ENCODE measurements at regions not wholly inside any gene's neighbourhood (a gene's known extent, or its start where the extent isn't known, plus 50 kb on each side); places are given as distances from the start of the nearest gene placed in this dataset.
"Not testable (repeated sequence)": the region's sequence is repeated elsewhere in the genome, so short reads cannot be mapped to it uniquely, and the experiment has no call there.

DNA sequence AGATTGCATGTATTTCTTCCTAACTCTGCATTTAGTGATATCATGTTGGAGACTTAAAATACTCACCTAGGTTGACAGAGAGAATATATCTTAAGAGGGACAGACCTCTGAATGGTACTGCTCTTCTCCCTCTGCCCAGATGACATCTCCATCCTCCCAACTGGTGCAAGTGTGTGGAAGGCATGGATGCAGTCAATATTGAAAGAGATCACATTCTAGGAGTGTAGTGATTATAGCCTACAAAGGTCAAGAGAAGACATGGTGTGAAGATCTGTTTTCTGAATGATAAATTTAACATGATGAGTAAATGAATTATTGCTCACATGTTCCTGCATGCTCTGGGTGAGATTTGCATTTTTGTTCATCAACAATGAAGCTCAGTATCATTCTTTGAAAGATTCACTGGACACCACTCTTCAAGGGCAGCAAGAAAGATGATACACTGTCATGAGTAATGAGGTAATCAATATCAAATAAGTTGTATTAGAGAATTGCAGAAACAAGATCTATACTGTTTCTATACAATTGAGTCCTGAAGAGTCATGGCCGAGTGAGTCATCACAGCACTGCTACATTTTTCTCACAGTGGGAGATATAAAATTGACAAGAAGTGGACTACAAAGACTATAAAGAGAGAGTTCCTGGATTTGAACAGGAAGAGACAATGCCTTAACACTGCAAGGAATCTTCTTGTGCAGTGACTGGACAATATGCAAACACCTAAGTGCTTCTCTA lies 183.3 kb upstream of the KRR1 start:
- intact Hi-C loops (cut with DNase I): no loop called here
- 91% methylated on average over 1 of the region's 1 CpG for WGBS
- DNase-seq (no peak), ATAC-seq (no peak)
- Histone ChIP-seq H3K27ac (ENCODE audit: low read length) (no peak overlapping the region), H3K4me1 (ENCODE audit: control insufficient read depth, insufficient read depth, low read length) (peaks cover 1% of the 10 kb centered on the region), H3K9me3 (ENCODE audit: control insufficient read depth, low read length) (no peaks in the 10 kb centered on the region), H3K4me3 (ENCODE audit: low read length) (no peak overlapping the region), H3K27me3 (ENCODE audit: control insufficient read depth, insufficient read depth) (no peaks in the 10 kb centered on the region)

GRCh38 chr12:75692876-75693275 lies 181.5 kb upstream of the KRR1 start:
- intact Hi-C loops (cut with DNase I): no loop called here
- Histone ChIP-seq H3K4me1 (ENCODE audit: control insufficient read depth, insufficient read depth, low read length) (no peaks in the 10 kb centered on the region), H3K9me3 (ENCODE audit: control insufficient read depth, low read length) (no peaks in the 10 kb centered on the region), H3K27ac (ENCODE audit: low read length) (no peak overlapping the region), H3K4me3 (ENCODE audit: low read length) (no peak overlapping the region), H3K27me3 (ENCODE audit: control insufficient read depth, insufficient read depth) (no peaks in the 10 kb centered on the region)
- 62% methylated on average over 2 of the region's 2 CpGs for WGBS
- DNase-seq (no peak), ATAC-seq (no peak)

DNA sequence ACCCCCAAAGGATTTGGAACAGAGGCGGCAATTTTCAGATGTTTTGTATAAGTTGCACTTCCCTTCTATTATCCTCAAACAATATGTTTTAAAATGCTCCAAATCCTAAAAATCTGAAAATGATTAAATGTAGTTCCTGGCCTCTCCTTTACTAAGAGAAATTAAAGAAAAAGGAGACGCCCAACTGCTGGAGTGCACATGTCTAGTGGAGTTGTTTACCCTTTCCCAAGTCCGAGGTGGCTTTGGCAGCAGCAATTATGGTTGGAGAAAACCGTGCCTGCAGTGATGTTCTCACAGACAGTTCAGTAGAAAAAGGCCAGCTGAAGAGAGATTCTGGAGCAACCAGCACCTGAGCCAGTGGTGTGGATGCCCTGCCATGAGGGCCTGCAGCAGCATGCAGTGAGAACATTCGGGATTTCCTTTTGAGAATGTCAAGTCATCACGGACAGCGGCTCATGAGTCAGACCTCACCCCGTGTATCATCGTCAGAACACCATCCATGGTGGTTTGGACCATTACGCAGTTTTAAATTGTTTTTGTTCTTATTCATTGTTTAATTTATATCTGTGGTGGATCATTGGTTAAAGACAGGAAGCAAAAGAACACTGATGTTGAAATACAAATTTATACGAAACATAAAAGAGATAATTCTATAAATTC lies 179.0 kb upstream of the KRR1 start:
- no peak for ATAC-seq
- no peaks in the 10 kb centered on the region for H3K4me1 ChIP-seq (ENCODE audit: control insufficient read depth, insufficient read depth, low read length)
- WGBS: 88% methylated on average over 11 of the region's 11 CpGs
- no peak overlapping the region for H3K27ac ChIP-seq (ENCODE audit: low read length)
- no peak for DNase-seq
- no peaks in the 10 kb centered on the region for H3K9me3 ChIP-seq (ENCODE audit: control insufficient read depth, low read length)
- H3K4me3 ChIP-seq (ENCODE audit: low read length): no peak overlapping the region
- H3K27me3 ChIP-seq (ENCODE audit: control insufficient read depth, insufficient read depth): no peaks in the 10 kb centered on the region
- intact Hi-C loops (cut with DNase I): no loop called here

- ATAC-seq; H3K4me3 ChIP-seq (ENCODE audit: low read length); H3K9me3 ChIP-seq (ENCODE audit: control insufficient read depth, low read length); DNase-seq; H3K27me3 ChIP-seq (ENCODE audit: control insufficient read depth, insufficient read depth); H3K27ac ChIP-seq (ENCODE audit: low read length); intact Hi-C loops (cut with DNase I); H3K4me1 ChIP-seq (ENCODE audit: control insufficient read depth, insufficient read depth, low read length): not testable (repeated sequence)
- 93% methylated on average over 1 of the region's 1 CpG for WGBS
Observed at GRCh38 chr12:75686233-75686632, 174.8 kb upstream of the KRR1 start.

DNA sequence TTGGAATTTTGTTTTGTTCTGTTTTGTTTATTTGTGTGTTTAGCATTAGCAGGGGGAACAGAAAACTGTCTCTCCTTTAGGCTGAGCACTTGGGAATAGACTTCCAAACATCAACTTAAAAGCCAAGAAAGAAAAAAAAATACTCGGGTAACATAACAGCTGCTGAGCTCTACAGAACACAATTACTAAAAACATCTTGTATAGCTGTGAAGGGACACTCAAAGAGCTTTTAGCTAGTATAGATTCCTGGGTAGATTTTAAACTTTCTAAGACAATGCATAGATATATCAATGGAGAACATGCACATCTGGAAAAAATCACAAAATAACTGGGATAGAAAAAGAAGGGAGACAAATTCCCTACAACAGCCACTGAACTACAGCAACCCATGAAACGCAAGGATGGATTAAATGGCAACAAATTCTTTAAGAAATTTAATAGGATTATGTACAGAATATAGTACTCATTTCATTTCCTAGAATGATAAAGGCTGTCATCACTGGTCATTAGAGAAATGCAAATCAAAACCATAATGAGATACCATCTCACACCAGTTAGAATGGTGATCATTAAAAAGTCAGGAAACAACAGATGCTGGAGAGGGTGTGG lies 174.3 kb upstream of the KRR1 start:
- H3K27me3 ChIP-seq (ENCODE audit: control insufficient read depth, insufficient read depth): no peaks in the 10 kb centered on the region
- no peak overlapping the region for H3K27ac ChIP-seq (ENCODE audit: low read length)
- no peaks in the 10 kb centered on the region for H3K9me3 ChIP-seq (ENCODE audit: control insufficient read depth, low read length)
- no peak overlapping the region for H3K4me3 ChIP-seq (ENCODE audit: low read length)
- intact Hi-C loops (cut with DNase I): no loop called here
- H3K4me1 ChIP-seq (ENCODE audit: control insufficient read depth, insufficient read depth, low read length): no peaks in the 10 kb centered on the region
- DNase-seq: no peak
- 77% methylated on average over 2 of the region's 2 CpGs for WGBS
- no peak for ATAC-seq

- no peaks in the 10 kb centered on the region for H3K9me3 ChIP-seq (ENCODE audit: control insufficient read depth, low read length)
- ATAC-seq (no peak), DNase-seq (no peak)
- no peak overlapping the region for H3K4me3 ChIP-seq (ENCODE audit: low read length)
- intact Hi-C loops (cut with DNase I): no loop called here
- no peaks in the 10 kb centered on the region for H3K27me3 ChIP-seq (ENCODE audit: control insufficient read depth, insufficient read depth)
- no peak overlapping the region for H3K27ac ChIP-seq (ENCODE audit: low read length)
- no peaks in the 10 kb centered on the region for H3K4me1 ChIP-seq (ENCODE audit: control insufficient read depth, insufficient read depth, low read length)
- 69% methylated on average over 5 of the region's 5 CpGs for WGBS
Observed at GRCh38 chr12:75684678-75685616, 173.5 kb upstream of the KRR1 start.

DNA sequence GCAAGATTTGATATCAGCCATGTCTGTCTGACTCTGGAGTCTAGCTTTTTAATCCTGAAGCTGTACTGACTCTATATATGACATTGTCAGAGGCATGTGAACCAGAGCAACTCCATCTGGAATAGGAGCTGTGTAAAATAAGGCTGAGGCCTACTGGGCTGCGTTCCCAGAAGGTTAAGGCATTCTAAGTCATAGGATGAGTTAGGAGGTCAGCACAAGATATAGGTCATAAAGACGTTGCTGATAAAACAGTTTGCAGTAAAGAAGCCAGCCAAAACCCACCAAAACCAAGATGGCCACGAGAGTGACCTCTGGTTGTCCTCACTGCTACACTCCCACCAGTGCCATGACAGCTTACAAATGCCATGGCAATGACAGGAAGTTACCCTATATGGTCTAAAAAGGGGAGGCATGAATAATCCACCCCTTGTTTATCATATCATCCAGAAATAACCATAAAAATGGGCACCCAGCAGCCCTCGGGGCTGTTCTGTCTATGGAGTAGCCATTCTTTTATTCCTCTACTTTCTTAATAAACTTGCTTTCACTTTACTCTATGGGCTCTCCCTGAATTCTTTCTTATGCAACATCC lies 172.7 kb upstream of the KRR1 start:
- H3K4me3 ChIP-seq (ENCODE audit: low read length); H3K4me1 ChIP-seq (ENCODE audit: control insufficient read depth, insufficient read depth, low read length); intact Hi-C loops (cut with DNase I); H3K27me3 ChIP-seq (ENCODE audit: control insufficient read depth, insufficient read depth); H3K27ac ChIP-seq (ENCODE audit: low read length); ATAC-seq; H3K9me3 ChIP-seq (ENCODE audit: control insufficient read depth, low read length); DNase-seq: not testable (repeated sequence)
- 65% methylated on average over 4 of the region's 4 CpGs for WGBS

- DNase-seq: no peak
- Histone ChIP-seq H3K4me1 (ENCODE audit: control insufficient read depth, insufficient read depth, low read length) (no peaks in the 10 kb centered on the region), H3K27ac (ENCODE audit: low read length) (no peak overlapping the region), H3K4me3 (ENCODE audit: low read length) (no peak overlapping the region), H3K9me3 (ENCODE audit: control insufficient read depth, low read length) (no peaks in the 10 kb centered on the region), H3K27me3 (ENCODE audit: control insufficient read depth, insufficient read depth) (no peaks in the 10 kb centered on the region)
- WGBS: over 99% methylated on average over 2 of the region's 2 CpGs
- no peak for ATAC-seq
- intact Hi-C loops (cut with DNase I): no loop called here
Observed at GRCh38 chr12:75683220-75683619, 171.8 kb upstream of the KRR1 start.

GRCh38 chr12:75677522-75677921 lies 166.1 kb upstream of the KRR1 start:
- intact Hi-C loops (cut with DNase I): no loop called here

DNA sequence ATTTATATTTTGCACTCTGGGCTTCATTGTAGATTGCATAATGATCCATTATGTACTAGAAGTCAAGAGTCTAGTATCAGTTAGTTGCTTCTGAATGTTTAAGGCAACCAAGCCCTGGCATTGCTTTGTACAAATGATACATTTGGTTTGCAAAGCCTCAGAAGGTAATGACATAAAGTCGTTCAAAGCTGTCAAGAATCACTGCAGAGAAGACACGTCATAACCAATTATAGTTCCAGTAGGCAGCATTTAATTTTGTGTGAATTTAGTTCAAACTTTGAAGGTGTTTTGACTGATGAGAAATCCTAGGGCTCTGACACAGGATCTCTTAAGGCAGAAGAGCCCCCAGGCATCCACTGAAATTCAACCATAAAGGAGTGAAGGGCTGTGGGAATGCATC lies 163.0 kb upstream of the KRR1 start:
- Histone ChIP-seq H3K27me3 (ENCODE audit: control insufficient read depth, insufficient read depth) (no peaks in the 10 kb centered on the region), H3K4me1 (ENCODE audit: control insufficient read depth, insufficient read depth, low read length) (no peaks in the 10 kb centered on the region), H3K27ac (ENCODE audit: low read length) (no peak overlapping the region), H3K9me3 (ENCODE audit: control insufficient read depth, low read length) (no peaks in the 10 kb centered on the region), H3K4me3 (ENCODE audit: low read length) (no peak overlapping the region)
- WGBS: 85% methylated on average over 2 of the region's 2 CpGs
- no peak for DNase-seq
- no peak for ATAC-seq
- intact Hi-C loops (cut with DNase I): no loop called here

More at GRCh38 chr12:75677522-75677921, 166.1 kb upstream of the KRR1 start:
- Histone ChIP-seq H3K27me3 (ENCODE audit: control insufficient read depth, insufficient read depth) (no peaks in the 10 kb centered on the region), H3K9me3 (ENCODE audit: control insufficient read depth, low read length) (no peaks in the 10 kb centered on the region), H3K27ac (ENCODE audit: low read length) (no peak overlapping the region), H3K4me1 (ENCODE audit: control insufficient read depth, insufficient read depth, low read length) (no peaks in the 10 kb centered on the region), H3K4me3 (ENCODE audit: low read length) (no peak overlapping the region)
- no peak for DNase-seq
- ATAC-seq: no peak
- WGBS: 98% methylated on average over 5 of the region's 5 CpGs

All from right cardiac atrium (tissue), 5 donors.